Fibroblast of lung (primary cell): ENCODE measurements at regions not wholly inside any gene's neighbourhood (a gene's known extent, or its start where the extent isn't known, plus 50 kb on each side); places are given as distances from the start of the nearest gene placed in this dataset.

Source experiments
- CTCF ChIP-seq, 2 donors: IDR thresholded peaks in 1 of 2; conservative IDR thresholded peaks in 1 of 2; 1 replicate in 1 of 2; 2 replicates in 1 of 2; pipeline ENCODE4 v1.5.1; 2011 to 2012; ENCODE audit warnings: low read length in 2 of 2, control low read depth in 1 of 2, inconsistent platforms in 1 of 2, low read depth in 1 of 2, mild to moderate bottlenecking in 1 of 2
- EZH2 ChIP-seq: IDR thresholded peaks from 2 replicates; pipeline ENCODE4 v1.5.1; 2012; ENCODE audit warnings: low read length, control low read depth, mild to moderate bottlenecking; ENCODE audit errors: missing control alignments

DNA sequence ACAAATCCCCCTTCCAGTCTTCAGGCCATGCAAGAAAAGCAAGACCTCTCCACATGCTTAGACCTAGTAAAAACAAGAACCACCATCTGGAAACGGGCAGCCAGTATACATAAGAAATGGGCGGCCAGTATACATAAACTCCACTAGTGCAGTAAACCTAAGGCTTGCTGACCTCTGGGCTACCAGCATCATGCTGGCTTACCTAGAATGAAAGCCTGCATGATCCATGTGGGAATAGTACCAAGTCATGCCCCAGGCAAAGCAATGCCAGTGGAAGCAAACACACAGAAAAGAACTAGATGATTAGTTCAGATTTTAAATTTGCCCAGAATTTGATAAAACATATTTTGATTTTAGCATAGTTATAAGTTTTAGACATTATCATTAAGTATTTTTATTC is 1346.4 kb downstream of the EFNA5 start:
- no peak for TF ChIP-seq CTCF (conservative IDR thresholded peaks at IDR 0.05 in 1 of 2, IDR thresholded peaks at IDR 0.05 in 1 of 2; ENCODE audit: low read depth in 1 of 2, low read length in 2 of 2)
- no peak for TF ChIP-seq EZH2
